GM18499 (cell line): ENCODE measurements at regions not wholly inside any gene's neighbourhood (a gene's known extent, or its start where the extent isn't known, plus 50 kb on each side); places are given as distances from the start of the nearest gene placed in this dataset.
"Not testable (repeated sequence)": the region's sequence is repeated elsewhere in the genome, so short reads cannot be mapped to it uniquely, and the experiment has no call there.

Experiments
- ATAC-seq: cut with Tn5 transposase; IDR thresholded peaks from one replicate; pipeline ENCODE4 v1.9.1; 2021; ENCODE audit warnings: moderate number of reproducible peaks; ENCODE audit not compliant: insufficient read depth, unreplicated experiment

- ATAC-seq, result no peak
These were observed 848.0 kb upstream of the ACO1 start for GRCh38 chr9:31536471-31536870.

- no peak for ATAC-seq
These were observed 842.6 kb upstream of the ACO1 start for GRCh38 chr9:31541721-31542281.

GRCh38 chr9:31542384-31543055, 841.9 kb upstream of the ACO1 start:
- peak; percentile 99 for ATAC-seq

- no peak for ATAC-seq
These were observed 829.5 kb upstream of the ACO1 start for GRCh38 chr9:31554941-31555340.

- ATAC-seq, result no peak
These were observed 827.6 kb upstream of the ACO1 start for GRCh38 chr9:31556667-31557463.

GRCh38 chr9:31572190-31572589, 812.3 kb upstream of the ACO1 start:
- ATAC-seq, result not testable (repeated sequence)

GRCh38 chr9:31573561-31573960, 810.9 kb upstream of the ACO1 start:
- no peak for ATAC-seq

GRCh38 chr9:31574006-31574765, 810.3 kb upstream of the ACO1 start:
- ATAC-seq, result no peak

- ATAC-seq, result no peak
These were observed 802.4 kb upstream of the ACO1 start for GRCh38 chr9:31582071-31582470.

GRCh38 chr9:31582561-31582960, 801.9 kb upstream of the ACO1 start:
- no peak for ATAC-seq

- ATAC-seq, result no peak
These were observed 799.3 kb upstream of the ACO1 start for GRCh38 chr9:31585158-31585557.

GRCh38 chr9:31587146-31587545, 797.3 kb upstream of the ACO1 start:
- no peak for ATAC-seq

GRCh38 chr9:31588006-31588405, 796.4 kb upstream of the ACO1 start:
- ATAC-seq, result no peak

- ATAC-seq, result no peak
These were observed 795.7 kb upstream of the ACO1 start for GRCh38 chr9:31588756-31589155.

- ATAC-seq, result no peak
These were observed 794.4 kb upstream of the ACO1 start for GRCh38 chr9:31590091-31590490.

- not testable (repeated sequence) for ATAC-seq
These were observed 787.4 kb upstream of the ACO1 start for GRCh38 chr9:31597086-31597485.

- no peak for ATAC-seq
These were observed 786.5 kb upstream of the ACO1 start for GRCh38 chr9:31597977-31598376.

- ATAC-seq, result no peak
These were observed 782.8 kb upstream of the ACO1 start for GRCh38 chr9:31601666-31602065.

- ATAC-seq, result no peak
These were observed 779.9 kb upstream of the ACO1 start for GRCh38 chr9:31604531-31604930.

GRCh38 chr9:31605164-31605563, 779.3 kb upstream of the ACO1 start:
- no peak for ATAC-seq

GRCh38 chr9:31606678-31607077, 777.8 kb upstream of the ACO1 start:
- ATAC-seq, result no peak
